Activated T-cell treated with anti-CD3 and anti-CD28 coated beads, Interleukin-2, amount 50 U/mL, for 24 hours (primary cell): ENCODE measurements at regions not wholly inside any gene's neighbourhood (a gene's known extent, or its start where the extent isn't known, plus 50 kb on each side); places are given as distances from the start of the nearest gene placed in this dataset.
A peak's percentile ranks its signal among the peaks of the same experiment; 100 is the strongest.

ENCODE experiments used
- DNase-seq: peaks from one replicate; pipeline ENCODE4 v3.0.0-alpha.2; 2020
- H3K27ac Mint-ChIP-seq: 2 replicates; pipeline ENCODE4 v1.8.0; 2020; ENCODE audit warnings: mild to moderate bottlenecking, mixed read lengths
- H3K27me3 Mint-ChIP-seq: 2 replicates; pipeline ENCODE4 v1.8.0; 2020; ENCODE audit warnings: mixed read lengths
- H3K36me3 Mint-ChIP-seq: 2 replicates; pipeline ENCODE4 v1.8.0; 2020; ENCODE audit warnings: low read depth, mixed read lengths
- H3K4me1 Mint-ChIP-seq: 2 replicates; pipeline ENCODE4 v1.8.0; 2020; ENCODE audit warnings: low read depth, mixed read lengths
- H3K4me3 Mint-ChIP-seq: 2 replicates; pipeline ENCODE4 v1.8.0; 2020; ENCODE audit warnings: mild to moderate bottlenecking, moderate library complexity, mixed read lengths
- H3K9me3 Mint-ChIP-seq: 2 replicates; pipeline ENCODE4 v1.8.0; 2020; ENCODE audit warnings: mixed read lengths

- no peak for DNase-seq
- H3K9me3 Mint-ChIP-seq, result peaks cover 9% of the 10 kb centered on the region
Measured at GRCh38 chr11:95569207-95569606, 220.4 kb downstream of the FAM76B start.

GRCh38 chr11:95568281-95568680 lies 221.3 kb downstream of the FAM76B start:
- DNase-seq, result no peak
- Mint-ChIP-seq H3K4me1 (peaks cover 29% of the 10 kb centered on the region), H3K27me3 (no peaks in the 10 kb centered on the region), H3K9me3 (peaks cover 9% of the 10 kb centered on the region), H3K4me3 (no peak overlapping the region), H3K27ac (no peak overlapping the region), H3K36me3 (peaks cover 8% of the 10 kb centered on the region)

More at GRCh38 chr11:95569207-95569606, 220.4 kb downstream of the FAM76B start:
- Mint-ChIP-seq H3K4me1 (peaks cover 21% of the 10 kb centered on the region), H3K27me3 (no peaks in the 10 kb centered on the region), H3K27ac (no peak overlapping the region), H3K36me3 (peaks cover 8% of the 10 kb centered on the region), H3K4me3 (no peak overlapping the region)

GRCh38 chr11:95567685-95568084 lies 221.9 kb downstream of the FAM76B start:
- Mint-ChIP-seq H3K27ac (no peak overlapping the region), H3K4me1 (peaks cover 33% of the 10 kb centered on the region), H3K9me3 (peaks cover 9% of the 10 kb centered on the region), H3K36me3 (peaks cover 8% of the 10 kb centered on the region), H3K27me3 (no peaks in the 10 kb centered on the region), H3K4me3 (no peak overlapping the region)
- no peak for DNase-seq

- Mint-ChIP-seq H3K36me3 (peaks cover 8% of the 10 kb centered on the region), H3K4me3 (no peak overlapping the region), H3K9me3 (peaks cover 9% of the 10 kb centered on the region), H3K27me3 (no peaks in the 10 kb centered on the region), H3K27ac (no peak overlapping the region), H3K4me1 (peaks cover 41% of the 10 kb centered on the region)
- no peak for DNase-seq
Measured at GRCh38 chr11:95566211-95566610, 223.4 kb downstream of the FAM76B start.

- Mint-ChIP-seq H3K9me3 (peaks cover 9% of the 10 kb centered on the region), H3K27me3 (no peaks in the 10 kb centered on the region), H3K36me3 (peaks cover 8% of the 10 kb centered on the region), H3K27ac (no peak overlapping the region), H3K4me1 (peaks cover 42% of the 10 kb centered on the region), H3K4me3 (no peak overlapping the region)
- DNase-seq, result no peak
Measured at GRCh38 chr11:95565724-95566141, 223.8 kb downstream of the FAM76B start.

- peaks cover 45% of the 10 kb centered on the region for H3K4me1 Mint-ChIP-seq
- no peaks in the 10 kb centered on the region for H3K9me3 Mint-ChIP-seq
- DNase-seq, result no peak
- no peaks in the 10 kb centered on the region for H3K27me3 Mint-ChIP-seq
- H3K27ac Mint-ChIP-seq, result peak overlapping the region; percentile 30
- no peaks in the 10 kb centered on the region for H3K36me3 Mint-ChIP-seq
- no peak overlapping the region for H3K4me3 Mint-ChIP-seq
Measured at GRCh38 chr11:95563859-95564258, 225.7 kb downstream of the FAM76B start.

- Mint-ChIP-seq H3K27me3 (no peaks in the 10 kb centered on the region), H3K36me3 (no peaks in the 10 kb centered on the region), H3K4me3 (no peak overlapping the region), H3K27ac (no peak overlapping the region), H3K4me1 (peaks cover 49% of the 10 kb centered on the region), H3K9me3 (no peaks in the 10 kb centered on the region)
- DNase-seq, result no peak
Measured at GRCh38 chr11:95563173-95563572, 226.4 kb downstream of the FAM76B start.

GRCh38 chr11:95562196-95562921 lies 227.2 kb downstream of the FAM76B start:
- Mint-ChIP-seq H3K4me1 (peaks cover 49% of the 10 kb centered on the region), H3K36me3 (no peaks in the 10 kb centered on the region), H3K27ac (no peak overlapping the region), H3K4me3 (no peak overlapping the region), H3K27me3 (no peaks in the 10 kb centered on the region), H3K9me3 (peaks cover under 1% of the 10 kb centered on the region)
- DNase-seq, result no peak

- Mint-ChIP-seq H3K27ac (no peak overlapping the region), H3K4me1 (peaks cover 62% of the 10 kb centered on the region), H3K4me3 (no peak overlapping the region), H3K27me3 (no peaks in the 10 kb centered on the region), H3K36me3 (peaks cover 4% of the 10 kb centered on the region), H3K9me3 (peaks cover 9% of the 10 kb centered on the region)
- no peak for DNase-seq
Measured at GRCh38 chr11:95559899-95560298, 229.7 kb downstream of the FAM76B start.

GRCh38 chr11:95557376-95557775 lies 232.2 kb downstream of the FAM76B start:
- H3K4me3 Mint-ChIP-seq, result peak overlapping the region; percentile 6
- peaks cover 55% of the 10 kb centered on the region for H3K4me1 Mint-ChIP-seq
- no peaks in the 10 kb centered on the region for H3K27me3 Mint-ChIP-seq
- H3K9me3 Mint-ChIP-seq, result peaks cover 9% of the 10 kb centered on the region
- DNase-seq, result no peak
- peak overlapping the region; percentile 99 for H3K27ac Mint-ChIP-seq
- H3K36me3 Mint-ChIP-seq, result peaks cover 4% of the 10 kb centered on the region

GRCh38 chr11:95556342-95557163 lies 233.0 kb downstream of the FAM76B start:
- H3K27ac Mint-ChIP-seq, result peak overlapping the region; percentile 99
- H3K36me3 Mint-ChIP-seq, result peaks cover 4% of the 10 kb centered on the region
- H3K9me3 Mint-ChIP-seq, result peaks cover 9% of the 10 kb centered on the region
- peaks cover 50% of the 10 kb centered on the region for H3K4me1 Mint-ChIP-seq
- DNase-seq, result peak; percentile 48
- H3K27me3 Mint-ChIP-seq, result no peaks in the 10 kb centered on the region
- peak overlapping the region; percentile 51 for H3K4me3 Mint-ChIP-seq

- peaks cover 49% of the 10 kb centered on the region for H3K4me1 Mint-ChIP-seq
- H3K27me3 Mint-ChIP-seq, result no peaks in the 10 kb centered on the region
Measured at GRCh38 chr11:95556011-95556341, 233.6 kb downstream of the FAM76B start.

GRCh38 chr11:95554911-95555310 lies 234.7 kb downstream of the FAM76B start:
- Mint-ChIP-seq H3K27me3 (no peaks in the 10 kb centered on the region), H3K4me1 (peaks cover 51% of the 10 kb centered on the region), H3K9me3 (peaks cover 9% of the 10 kb centered on the region), H3K4me3 (no peak overlapping the region), H3K36me3 (peaks cover 4% of the 10 kb centered on the region), H3K27ac (no peak overlapping the region)
- DNase-seq, result no peak

More at GRCh38 chr11:95556011-95556341, 233.6 kb downstream of the FAM76B start:
- Mint-ChIP-seq H3K27ac (peak overlapping the region; percentile 99), H3K4me3 (peak overlapping the region; percentile 51), H3K9me3 (peaks cover 9% of the 10 kb centered on the region), H3K36me3 (peaks cover 4% of the 10 kb centered on the region)
- DNase-seq, result peak; percentile 32

- Mint-ChIP-seq H3K9me3 (no peaks in the 10 kb centered on the region), H3K36me3 (no peaks in the 10 kb centered on the region), H3K27me3 (no peaks in the 10 kb centered on the region), H3K4me1 (peaks cover 43% of the 10 kb centered on the region), H3K27ac (no peak overlapping the region), H3K4me3 (no peak overlapping the region)
- no peak for DNase-seq
Measured at GRCh38 chr11:95549301-95549700, 240.3 kb downstream of the FAM76B start.

- H3K27ac Mint-ChIP-seq, result no peak overlapping the region
- H3K36me3 Mint-ChIP-seq, result no peaks in the 10 kb centered on the region
- no peaks in the 10 kb centered on the region for H3K9me3 Mint-ChIP-seq
- H3K4me3 Mint-ChIP-seq, result no peak overlapping the region
- H3K27me3 Mint-ChIP-seq, result no peaks in the 10 kb centered on the region
- no peak for DNase-seq
- H3K4me1 Mint-ChIP-seq, result peaks cover 42% of the 10 kb centered on the region
Measured at GRCh38 chr11:95548416-95548815, 241.2 kb downstream of the FAM76B start.
